22Rv1 (cell line): ENCODE measurements at regions not wholly inside any gene's neighbourhood (a gene's known extent, or its start where the extent isn't known, plus 50 kb on each side); places are given as distances from the start of the nearest gene placed in this dataset.

Experiments used
- H3K27ac ChIP-seq: fragments of 450-650 bp; 2 replicates; pipeline ENCODE4 v1.5.1; 2017
- CTCF ChIP-seq: fragments of 450-650 bp; IDR thresholded peaks from 2 replicates; pipeline ENCODE4 v1.5.1; 2017; ENCODE audit warnings: mild to moderate bottlenecking
- ZFX ChIP-seq: fragments of 450-650 bp; IDR thresholded peaks from 2 replicates; pipeline ENCODE4 v1.6.1; 2017; ENCODE audit warnings: antibody characterized with exemption, borderline replicate concordance

- TF ChIP-seq CTCF (no peak), ZFX (no peak)
- H3K27ac ChIP-seq, result no peak overlapping the region
These were observed 83.9 kb downstream of the MAD2L1 start for GRCh38 chr4:119982756-119983155.

- TF ChIP-seq ZFX, result no peak
- TF ChIP-seq CTCF, result no peak
- H3K27ac ChIP-seq, result no peak overlapping the region
These were observed 86.2 kb downstream of the MAD2L1 start for GRCh38 chr4:119980456-119980855.

- TF ChIP-seq CTCF (no peak), ZFX (no peak)
- H3K27ac ChIP-seq, result no peak overlapping the region
These were observed 89.3 kb downstream of the MAD2L1 start for GRCh38 chr4:119977076-119977940.

- TF ChIP-seq CTCF, result no peak
- no peak for TF ChIP-seq ZFX
- H3K27ac ChIP-seq, result no peak overlapping the region
These were observed 95.1 kb downstream of the MAD2L1 start for GRCh38 chr4:119971431-119972084.

- no peak for TF ChIP-seq ZFX
- no peak for TF ChIP-seq CTCF
These were observed 104.0 kb downstream of the MAD2L1 start for GRCh38 chr4:119962631-119963030.

GRCh38 chr4:119958983-119959382, 107.7 kb downstream of the MAD2L1 start:
- TF ChIP-seq CTCF (no peak), ZFX (no peak)

More at GRCh38 chr4:119962631-119963030, 104.0 kb downstream of the MAD2L1 start:
- H3K27ac ChIP-seq, result no peak overlapping the region

GRCh38 chr4:119955256-119955655, 111.4 kb downstream of the MAD2L1 start:
- TF ChIP-seq CTCF (no peak), ZFX (no peak)
- H3K27ac ChIP-seq, result no peak overlapping the region

More at GRCh38 chr4:119958983-119959382, 107.7 kb downstream of the MAD2L1 start:
- no peak overlapping the region for H3K27ac ChIP-seq

- peak overlapping the region; percentile 63 for H3K27ac ChIP-seq
These were observed 112.2 kb downstream of the MAD2L1 start for GRCh38 chr4:119954487-119954886.
